WI38 (cell line): ENCODE measurements at regions not wholly inside any gene's neighbourhood (a gene's known extent, or its start where the extent isn't known, plus 50 kb on each side); places are given as distances from the start of the nearest gene placed in this dataset.

Experiments used
- H3K4me3 ChIP-seq: 2 replicates; pipeline ENCODE4 v1.5.1; 2011; ENCODE audit warnings: low read depth, mild to moderate bottlenecking, control low read depth, low read length
- TF ChIP-seq, protein P1 (sequence below): IDR thresholded peaks from 2 replicates; pipeline ENCODE4 v1.5.1; 2012; ENCODE audit warnings: low read depth, mild to moderate bottlenecking, control low read depth, low read length

DNA sequence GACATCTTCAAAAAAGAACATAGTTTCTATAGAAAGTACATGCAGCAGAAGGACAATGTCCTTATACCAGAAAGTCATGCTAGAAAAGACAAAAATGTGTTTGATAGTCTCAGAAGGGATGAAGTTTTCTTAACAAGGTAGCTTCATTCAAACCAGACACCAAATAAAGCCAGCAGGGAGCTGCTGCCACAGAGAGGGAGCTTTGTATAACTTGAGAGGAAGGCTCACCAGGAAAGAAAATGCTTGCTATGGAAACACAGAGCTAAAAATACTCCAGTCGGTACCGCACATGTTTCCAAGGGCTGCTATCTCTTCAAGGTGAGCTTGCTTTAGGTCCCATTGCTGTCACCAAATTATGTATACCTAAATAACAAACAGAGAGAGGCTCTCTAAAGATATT, 1074.8 kb upstream of the ALCAM start:
- peak overlapping the region; percentile 45 for H3K4me3 ChIP-seq
- TF ChIP-seq, protein P1, sequence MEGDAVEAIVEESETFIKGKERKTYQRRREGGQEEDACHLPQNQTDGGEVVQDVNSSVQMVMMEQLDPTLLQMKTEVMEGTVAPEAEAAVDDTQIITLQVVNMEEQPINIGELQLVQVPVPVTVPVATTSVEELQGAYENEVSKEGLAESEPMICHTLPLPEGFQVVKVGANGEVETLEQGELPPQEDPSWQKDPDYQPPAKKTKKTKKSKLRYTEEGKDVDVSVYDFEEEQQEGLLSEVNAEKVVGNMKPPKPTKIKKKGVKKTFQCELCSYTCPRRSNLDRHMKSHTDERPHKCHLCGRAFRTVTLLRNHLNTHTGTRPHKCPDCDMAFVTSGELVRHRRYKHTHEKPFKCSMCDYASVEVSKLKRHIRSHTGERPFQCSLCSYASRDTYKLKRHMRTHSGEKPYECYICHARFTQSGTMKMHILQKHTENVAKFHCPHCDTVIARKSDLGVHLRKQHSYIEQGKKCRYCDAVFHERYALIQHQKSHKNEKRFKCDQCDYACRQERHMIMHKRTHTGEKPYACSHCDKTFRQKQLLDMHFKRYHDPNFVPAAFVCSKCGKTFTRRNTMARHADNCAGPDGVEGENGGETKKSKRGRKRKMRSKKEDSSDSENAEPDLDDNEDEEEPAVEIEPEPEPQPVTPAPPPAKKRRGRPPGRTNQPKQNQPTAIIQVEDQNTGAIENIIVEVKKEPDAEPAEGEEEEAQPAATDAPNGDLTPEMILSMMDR, result no peak

DNA sequence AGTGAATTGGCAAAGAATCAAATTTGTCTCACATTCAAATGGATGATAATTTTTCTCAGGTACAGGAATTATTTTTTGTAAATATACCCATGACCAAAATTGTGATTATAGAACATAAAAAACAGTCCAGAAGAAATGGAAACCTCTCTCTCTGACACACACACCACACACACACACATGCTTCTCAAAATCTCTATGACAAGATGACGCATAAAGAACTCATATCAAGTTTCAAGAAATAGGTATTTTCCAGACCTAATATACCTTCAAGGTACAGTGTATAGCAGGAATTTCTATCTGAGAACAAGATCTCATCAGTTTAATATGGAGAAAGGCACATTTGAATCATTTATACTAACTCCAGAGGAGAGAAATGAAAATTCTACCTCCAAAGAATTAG, 1069.1 kb upstream of the ALCAM start:
- no peak overlapping the region for H3K4me3 ChIP-seq
- TF ChIP-seq, protein P1, result no peak

DNA sequence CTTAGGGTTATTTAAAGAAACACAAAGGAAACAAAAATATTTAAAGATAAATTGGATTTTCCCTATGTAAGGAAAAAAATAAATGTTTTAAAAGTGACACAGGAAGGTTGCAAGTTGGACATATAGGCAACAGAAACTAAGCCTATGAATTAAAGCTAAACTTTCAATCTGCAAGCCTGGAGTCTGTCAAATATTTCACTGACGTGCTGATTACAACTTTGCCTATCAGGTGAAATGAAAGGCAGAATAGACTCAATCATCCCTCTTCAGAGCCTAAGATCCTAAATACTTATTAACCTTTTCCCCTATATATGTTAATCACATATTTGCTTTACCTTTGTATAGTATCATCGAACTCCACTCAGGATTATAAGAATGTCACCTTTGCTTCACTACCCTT, 1068.0 kb upstream of the ALCAM start:
- TF ChIP-seq, protein P1, result no peak

DNA sequence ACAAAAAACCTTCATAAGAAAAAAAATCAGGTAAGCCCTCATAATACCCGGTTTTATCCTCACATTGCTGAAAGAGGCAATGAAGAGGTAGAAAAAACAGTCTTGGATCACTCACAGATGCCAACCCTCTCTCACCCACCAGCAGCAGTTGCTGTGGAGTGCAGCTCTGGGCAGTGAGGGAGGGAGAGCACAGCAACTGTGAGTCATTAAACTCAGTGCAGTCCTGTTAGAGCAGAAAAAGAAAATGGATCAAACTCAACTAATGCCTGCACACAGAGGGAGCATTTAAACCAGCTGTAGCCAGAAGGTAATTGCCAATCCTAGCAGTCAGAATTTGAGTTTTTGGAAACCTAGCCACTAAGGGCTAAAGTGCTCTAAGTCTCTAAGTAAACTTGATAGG, 1050.6 kb upstream of the ALCAM start:
- TF ChIP-seq, protein P1, result no peak
- no peak overlapping the region for H3K4me3 ChIP-seq

More for the DNA sequence above, 1068.0 kb upstream of the ALCAM start:
- H3K4me3 ChIP-seq, result no peak overlapping the region

DNA sequence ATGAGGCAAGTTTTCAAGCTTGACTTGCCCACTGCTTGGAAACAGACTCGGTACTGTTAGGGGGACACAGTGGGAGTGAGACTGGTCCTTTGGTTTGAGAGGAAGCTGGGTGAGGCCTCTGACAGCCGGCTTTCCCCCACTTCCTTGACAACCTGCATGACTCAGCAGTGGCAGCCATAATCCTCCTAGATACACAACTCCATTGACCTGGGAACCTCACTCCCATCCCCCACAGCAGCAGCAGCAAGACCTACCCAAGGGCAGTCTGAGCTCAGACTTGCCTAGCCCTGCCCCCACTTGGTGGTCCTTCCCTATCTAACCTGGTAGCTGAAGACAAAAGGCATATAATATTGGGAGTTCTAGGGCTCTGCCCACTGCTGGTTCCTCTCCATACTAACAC, 1043.5 kb upstream of the ALCAM start:
- no peak overlapping the region for H3K4me3 ChIP-seq
- TF ChIP-seq, protein P1, result no peak

DNA sequence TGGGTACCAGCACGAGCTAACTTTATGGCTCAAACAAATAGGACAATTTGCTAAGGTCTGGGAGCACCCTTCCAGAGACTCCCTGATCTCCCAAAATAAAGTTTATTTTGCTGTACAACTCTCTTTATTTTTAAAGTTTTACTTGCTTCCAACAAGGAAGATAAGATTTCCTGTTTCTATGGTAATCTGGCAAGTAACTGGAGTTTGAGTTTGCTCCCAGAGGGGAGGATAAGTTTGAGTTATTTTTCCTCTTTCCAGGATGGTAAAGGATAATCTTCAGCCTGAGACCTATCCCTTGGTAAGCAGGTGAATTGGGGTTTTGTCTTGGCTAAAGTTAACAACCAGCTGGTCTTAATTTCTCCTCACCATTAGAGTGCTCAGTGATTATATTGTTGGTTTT, 1019.4 kb upstream of the ALCAM start:
- TF ChIP-seq, protein P1, result no peak

DNA sequence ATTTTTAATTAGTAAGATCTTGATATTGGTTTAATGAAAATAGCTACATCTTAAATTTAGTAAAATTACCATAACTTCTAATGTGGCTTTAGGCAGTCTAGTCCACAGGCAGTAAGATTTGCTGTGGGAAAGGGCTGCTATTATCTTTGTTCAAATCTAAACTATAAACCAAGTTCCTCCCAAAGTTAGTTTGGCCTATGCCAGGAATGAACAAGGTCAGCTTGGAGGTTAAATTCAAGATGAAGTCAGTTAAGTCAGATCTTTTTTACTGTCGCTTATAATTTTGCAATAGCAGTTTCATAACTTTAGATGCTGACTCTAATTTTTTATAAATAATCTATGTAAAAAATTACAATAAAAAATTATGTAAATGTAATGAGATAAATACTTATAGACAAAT, 1016.9 kb upstream of the ALCAM start:
- TF ChIP-seq, protein P1, result no peak
- H3K4me3 ChIP-seq, result no peak overlapping the region

More for the DNA sequence above, 1019.4 kb upstream of the ALCAM start:
- no peak overlapping the region for H3K4me3 ChIP-seq
